SK-N-SH (cell line): ENCODE measurements at regions not wholly inside any gene's neighbourhood (a gene's known extent, or its start where the extent isn't known, plus 50 kb on each side); places are given as distances from the start of the nearest gene placed in this dataset.

Experiments used
- CTCF ChIA-PET: fragments of 300-600, 350-600 bp; formaldehyde crosslinking; extraction: SDS; loops from one replicate; lab custom pipeline; 2021; lab: Yijun Ruan, JAX
- POLR2A ChIA-PET: fragments of 350-600 bp; sonication (Branson Sonifier 250); formaldehyde crosslinking; extraction: SDS; loops from one replicate; lab custom pipeline; 2020; ENCODE audit warnings: antibody characterized with exemption, inconsistent platforms; lab: Yijun Ruan, JAX
- DNase-seq: peaks from one replicate; pipeline ENCODE4 v3.0.0; 2012
- H2AFZ ChIP-seq: fragments of 200-600 bp; sonication (generic); 2 replicates; pipeline ENCODE4 v1.8.1; 2016; ENCODE audit warnings: antibody characterized with exemption, mild to moderate bottlenecking, low read depth
- H3F3A ChIP-seq: fragments of 200-600 bp; sonication (generic); replicated peaks from 2 replicates; pipeline ENCODE3; 2016; ENCODE audit warnings: antibody characterized with exemption, mild to moderate bottlenecking; ENCODE audit not compliant: insufficient read depth
- H3K27ac ChIP-seq, 2 experiments: fragments of 200-500 bp in 1 of 2; fragments of 200-600 bp in 1 of 2; sonication (Bioruptor generic) in 1 of 2; sonication (generic), shearing (Covaris generic) in 1 of 2; 2 replicates each; pipeline versions ENCODE4 v1.5.1 to v1.6.1; 2014 to 2016; ENCODE audit warnings: low read depth in 2 of 2, inconsistent platforms in 1 of 2, low read length in 1 of 2, mild to moderate bottlenecking in 1 of 2, mixed read lengths in 1 of 2
- H3K27me3 ChIP-seq: fragments of 200-600 bp; sonication (generic), shearing (Covaris generic); 2 replicates; pipeline ENCODE4 v1.6.1; 2016; ENCODE audit warnings: mixed run types; ENCODE audit not compliant: insufficient read depth
- H3K36me3 ChIP-seq, 2 experiments: fragments of 200-500 bp in 1 of 2; fragments of 200-600 bp in 1 of 2; sonication (Bioruptor generic) in 1 of 2; sonication (generic) in 1 of 2; replicated peaks in 1 of 2; 2 replicates each; pipeline versions ENCODE3 to v1.5.1; 2014 to 2016; ENCODE audit warnings: low read length in 1 of 2, mild to moderate bottlenecking in 1 of 2; ENCODE audit not compliant: insufficient read depth in 2 of 2, control insufficient read depth in 1 of 2
- H3K4me1 ChIP-seq, 2 experiments: fragments of 200-500 bp in 1 of 2; fragments of 200-600 bp in 1 of 2; sonication (Bioruptor generic) in 1 of 2; sonication (generic), shearing (Covaris generic) in 1 of 2; 2 replicates each; pipeline versions ENCODE4 v1.5.1 to v1.6.1; 2014 to 2016; ENCODE audit warnings: low read depth in 1 of 2, low read length in 1 of 2, mixed run types in 1 of 2; ENCODE audit not compliant: insufficient read depth in 2 of 2, control insufficient read depth in 1 of 2
- H3K4me2 ChIP-seq: fragments of 200-600 bp; sonication (generic), shearing (Covaris generic); 2 replicates; pipeline ENCODE4 v1.6.1; 2017; ENCODE audit warnings: mixed run types
- H3K4me3 ChIP-seq, 2 experiments: fragments of 200-500 bp in 1 of 2; fragments of 200-600 bp in 1 of 2; sonication (Bioruptor generic) in 1 of 2; sonication (generic), shearing (Covaris generic) in 1 of 2; 2 replicates each; pipeline versions ENCODE4 v1.5.1 to v1.8.1; 2014 to 2016; ENCODE audit warnings: low read depth in 2 of 2, inconsistent platforms in 1 of 2, low read length in 1 of 2, mild to moderate bottlenecking in 1 of 2, mixed read lengths in 1 of 2, moderate library complexity in 1 of 2
- H3K79me2 ChIP-seq: fragments of 200-600 bp; sonication (generic); 2 replicates; pipeline ENCODE4 v1.8.1; 2017; ENCODE audit warnings: mild to moderate bottlenecking; ENCODE audit not compliant: insufficient read depth
- H3K9ac ChIP-seq: fragments of 200-600 bp; sonication (generic); 2 replicates; pipeline ENCODE4 v1.6.1; 2017; ENCODE audit warnings: mixed run types
- H3K9me2 ChIP-seq: fragments of 200-600 bp; sonication (generic); 2 replicates; pipeline ENCODE4 v1.6.1; 2017; ENCODE audit warnings: mixed run types
- H3K9me3 ChIP-seq: fragments of 200-600 bp; sonication (generic); 2 replicates; pipeline ENCODE4 v1.6.1; 2017; ENCODE audit warnings: mixed run types, mild to moderate bottlenecking, moderate library complexity
- H4K20me1 ChIP-seq: fragments of 200-600 bp; sonication (generic); 2 replicates; pipeline ENCODE4 v1.6.1; 2017; ENCODE audit warnings: mild to moderate bottlenecking, mixed run types; ENCODE audit not compliant: insufficient read depth
- EP300 ChIP-seq, 2 experiments: IDR thresholded peaks; 2 replicates each; pipeline versions ENCODE4 v1.4.0 to v1.6.1; 2012; ENCODE audit warnings: borderline replicate concordance in 1 of 2, low read depth in 1 of 2, low read length in 1 of 2
- EZH2phosphoT487 ChIP-seq: fragments of 200-600 bp; sonication (generic); IDR thresholded peaks from 2 replicates; pipeline ENCODE4 v1.6.1; 2017; ENCODE audit warnings: low read depth, mixed run types, mild to moderate bottlenecking, antibody characterized with exemption, moderate library complexity, borderline replicate concordance
- FOSL2 ChIP-seq: IDR thresholded peaks from 2 replicates; pipeline ENCODE4 v1.4.0; 2012; ENCODE audit warnings: low read depth, mild to moderate bottlenecking, moderate library complexity, borderline replicate concordance
- GABPA ChIP-seq: IDR thresholded peaks from 2 replicates; pipeline ENCODE4 v1.4.0; 2012; ENCODE audit warnings: low read depth, mild to moderate bottlenecking
- NRF1 ChIP-seq: IDR thresholded peaks from 2 replicates; pipeline ENCODE4 v1.6.1; 2012; ENCODE audit warnings: low read depth, mild to moderate bottlenecking, low read length
- POLR2AphosphoS5 ChIP-seq: IDR thresholded peaks from 2 replicates; pipeline ENCODE4 v1.6.1; 2012; ENCODE audit warnings: low read depth, low read length
- RAD21 ChIP-seq: IDR thresholded peaks from 2 replicates; pipeline ENCODE4 v1.6.1; 2012; ENCODE audit warnings: mild to moderate bottlenecking, low read length
- RFX5 ChIP-seq: IDR thresholded peaks from 2 replicates; pipeline ENCODE4 v1.6.1; 2012; ENCODE audit warnings: mild to moderate bottlenecking, improper control_type of control experiment, low read length
- SIN3A ChIP-seq: IDR thresholded peaks from 2 replicates; pipeline ENCODE4 v1.6.1; 2012; ENCODE audit warnings: low read depth, mild to moderate bottlenecking, low read length, moderate library complexity, borderline replicate concordance
- TAF1 ChIP-seq: IDR thresholded peaks from 2 replicates; pipeline ENCODE4 v1.6.1; 2012; ENCODE audit warnings: low read depth, mild to moderate bottlenecking, low read length, moderate library complexity, borderline replicate concordance
- TEAD4 ChIP-seq: IDR thresholded peaks from 2 replicates; pipeline ENCODE4 v1.4.0; 2012; ENCODE audit warnings: mild to moderate bottlenecking, borderline replicate concordance; ENCODE audit not compliant: insufficient read depth
- WGBS: methylation state at CpG from one replicate; pipeline ENCODE4 v1.1.6; 2017; ENCODE audit warnings: low lambda C conversion rate; 5-methylcytosine and 5-hydroxymethylcytosine counted together
- TF ChIP-seq, protein P1 (sequence below): fragments of 150-350 bp; IDR thresholded peaks from 2 replicates; pipeline ENCODE4 v1.6.1; 2017; ENCODE audit warnings: antibody characterized with exemption, low read length, low read depth, borderline replicate concordance
- TF ChIP-seq, protein P2 (sequence below): IDR thresholded peaks from 2 replicates; pipeline ENCODE4 v1.4.0; 2012; ENCODE audit warnings: low read depth, borderline replicate concordance
- TF ChIP-seq, protein P3 (sequence below): IDR thresholded peaks from 2 replicates; pipeline ENCODE4 v1.4.0; 2012; ENCODE audit warnings: low read depth
- TF ChIP-seq, protein P4 (sequence below): IDR thresholded peaks from 2 replicates; pipeline ENCODE4 v1.4.0; 2012; ENCODE audit warnings: low read depth, borderline replicate concordance
- TF ChIP-seq, protein P5 (sequence below): IDR thresholded peaks from 2 replicates; pipeline ENCODE4 v1.6.1; 2012; ENCODE audit warnings: mild to moderate bottlenecking, low read depth, low read length, moderate library complexity
- TF ChIP-seq, protein P6 (sequence below): IDR thresholded peaks from 2 replicates; pipeline ENCODE4; 2012

DNA sequence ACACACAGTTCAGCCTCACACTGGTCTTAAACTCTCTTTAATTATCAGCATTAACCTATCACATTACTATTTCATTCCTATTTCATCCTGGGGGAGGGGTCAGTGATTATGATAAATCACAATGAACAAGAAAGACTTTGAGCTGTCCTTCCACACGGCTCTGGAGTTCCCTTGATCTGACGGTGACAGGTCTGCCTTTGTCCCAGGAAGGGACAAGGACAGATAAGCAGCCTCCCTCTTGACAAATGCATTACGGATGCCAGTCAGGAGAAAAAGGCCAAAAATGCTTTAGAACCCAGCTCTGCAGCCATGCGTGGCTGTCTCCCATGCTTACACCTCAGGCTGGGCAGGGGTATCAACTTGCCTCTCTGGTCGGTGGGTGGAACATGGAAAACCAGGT lies 281.7 kb downstream of the BCL11A start (continued):
- no peak for TF ChIP-seq GABPA

DNA sequence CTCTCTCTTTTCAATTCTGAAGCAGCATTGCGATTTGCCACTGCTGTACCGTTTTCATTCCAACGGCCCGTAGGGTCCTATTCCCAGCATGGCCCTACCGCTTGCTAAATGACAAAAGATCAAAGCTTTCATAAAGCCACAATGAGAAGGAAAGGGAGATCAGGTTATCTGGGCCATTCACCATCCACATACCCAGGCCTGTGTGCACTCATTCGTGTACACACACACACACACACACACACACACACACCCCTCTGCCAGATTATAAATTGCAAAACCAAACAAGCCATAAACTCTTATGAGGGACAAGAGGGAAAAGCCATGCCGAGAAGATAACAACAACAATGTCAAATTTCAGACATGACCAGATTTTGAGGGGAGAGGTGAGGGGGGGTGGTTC lies 282.3 kb downstream of the BCL11A start:
- Histone ChIP-seq H2AFZ (no peak overlapping the region), H3K4me1 (no peaks in the 10 kb centered on the region), H3K27me3 (no peaks in the 10 kb centered on the region), H3K27ac (no peak overlapping the region), H3K79me2 (no peaks in the 10 kb centered on the region), H4K20me1 (no peaks in the 10 kb centered on the region), H3K36me3 (no peaks in the 10 kb centered on the region), H3K4me2 (no peak overlapping the region), H3K4me3 (no peak overlapping the region), H3K9ac (no peak overlapping the region), H3K9me2 (no peaks in the 10 kb centered on the region), H3F3A (no peaks in the 10 kb centered on the region), H3K9me3 (no peaks in the 10 kb centered on the region)
- WGBS: 40% methylated on average over 7 of the region's 7 CpGs
- POLR2A ChIA-PET: no interaction called here
- CTCF ChIA-PET: interaction anchor here (1.2 kb wide), 1 partner anchor 11 kb away, joined by 3 read pairs; no protein-coding TSS in a partner anchor
- TF ChIP-seq RAD21 (no peak), EP300 (IDR thresholded peaks at IDR 0.05; ENCODE audit: borderline replicate concordance in 1 of 2, low read depth in 1 of 2, low read length in 1 of 2) (no peak), TAF1 (no peak), FOSL2 (no peak), TEAD4 (no peak), RFX5 (no peak), GABPA (no peak), POLR2AphosphoS5 (no peak), NRF1 (no peak), SIN3A (no peak), EZH2phosphoT487 (no peak)
- TF ChIP-seq, protein P1, sequence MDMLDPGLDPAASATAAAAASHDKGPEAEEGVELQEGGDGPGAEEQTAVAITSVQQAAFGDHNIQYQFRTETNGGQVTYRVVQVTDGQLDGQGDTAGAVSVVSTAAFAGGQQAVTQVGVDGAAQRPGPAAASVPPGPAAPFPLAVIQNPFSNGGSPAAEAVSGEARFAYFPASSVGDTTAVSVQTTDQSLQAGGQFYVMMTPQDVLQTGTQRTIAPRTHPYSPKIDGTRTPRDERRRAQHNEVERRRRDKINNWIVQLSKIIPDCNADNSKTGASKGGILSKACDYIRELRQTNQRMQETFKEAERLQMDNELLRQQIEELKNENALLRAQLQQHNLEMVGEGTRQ: no peak
- TF ChIP-seq, protein P2, sequence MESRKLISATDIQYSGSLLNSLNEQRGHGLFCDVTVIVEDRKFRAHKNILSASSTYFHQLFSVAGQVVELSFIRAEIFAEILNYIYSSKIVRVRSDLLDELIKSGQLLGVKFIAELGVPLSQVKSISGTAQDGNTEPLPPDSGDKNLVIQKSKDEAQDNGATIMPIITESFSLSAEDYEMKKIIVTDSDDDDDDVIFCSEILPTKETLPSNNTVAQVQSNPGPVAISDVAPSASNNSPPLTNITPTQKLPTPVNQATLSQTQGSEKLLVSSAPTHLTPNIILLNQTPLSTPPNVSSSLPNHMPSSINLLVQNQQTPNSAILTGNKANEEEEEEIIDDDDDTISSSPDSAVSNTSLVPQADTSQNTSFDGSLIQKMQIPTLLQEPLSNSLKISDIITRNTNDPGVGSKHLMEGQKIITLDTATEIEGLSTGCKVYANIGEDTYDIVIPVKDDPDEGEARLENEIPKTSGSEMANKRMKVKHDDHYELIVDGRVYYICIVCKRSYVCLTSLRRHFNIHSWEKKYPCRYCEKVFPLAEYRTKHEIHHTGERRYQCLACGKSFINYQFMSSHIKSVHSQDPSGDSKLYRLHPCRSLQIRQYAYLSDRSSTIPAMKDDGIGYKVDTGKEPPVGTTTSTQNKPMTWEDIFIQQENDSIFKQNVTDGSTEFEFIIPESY: no peak
- TF ChIP-seq, protein P3, sequence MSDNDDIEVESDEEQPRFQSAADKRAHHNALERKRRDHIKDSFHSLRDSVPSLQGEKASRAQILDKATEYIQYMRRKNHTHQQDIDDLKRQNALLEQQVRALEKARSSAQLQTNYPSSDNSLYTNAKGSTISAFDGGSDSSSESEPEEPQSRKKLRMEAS: no peak
- TF ChIP-seq, protein P4, sequence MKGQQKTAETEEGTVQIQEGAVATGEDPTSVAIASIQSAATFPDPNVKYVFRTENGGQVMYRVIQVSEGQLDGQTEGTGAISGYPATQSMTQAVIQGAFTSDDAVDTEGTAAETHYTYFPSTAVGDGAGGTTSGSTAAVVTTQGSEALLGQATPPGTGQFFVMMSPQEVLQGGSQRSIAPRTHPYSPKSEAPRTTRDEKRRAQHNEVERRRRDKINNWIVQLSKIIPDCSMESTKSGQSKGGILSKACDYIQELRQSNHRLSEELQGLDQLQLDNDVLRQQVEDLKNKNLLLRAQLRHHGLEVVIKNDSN: no peak
- TF ChIP-seq, protein P5, sequence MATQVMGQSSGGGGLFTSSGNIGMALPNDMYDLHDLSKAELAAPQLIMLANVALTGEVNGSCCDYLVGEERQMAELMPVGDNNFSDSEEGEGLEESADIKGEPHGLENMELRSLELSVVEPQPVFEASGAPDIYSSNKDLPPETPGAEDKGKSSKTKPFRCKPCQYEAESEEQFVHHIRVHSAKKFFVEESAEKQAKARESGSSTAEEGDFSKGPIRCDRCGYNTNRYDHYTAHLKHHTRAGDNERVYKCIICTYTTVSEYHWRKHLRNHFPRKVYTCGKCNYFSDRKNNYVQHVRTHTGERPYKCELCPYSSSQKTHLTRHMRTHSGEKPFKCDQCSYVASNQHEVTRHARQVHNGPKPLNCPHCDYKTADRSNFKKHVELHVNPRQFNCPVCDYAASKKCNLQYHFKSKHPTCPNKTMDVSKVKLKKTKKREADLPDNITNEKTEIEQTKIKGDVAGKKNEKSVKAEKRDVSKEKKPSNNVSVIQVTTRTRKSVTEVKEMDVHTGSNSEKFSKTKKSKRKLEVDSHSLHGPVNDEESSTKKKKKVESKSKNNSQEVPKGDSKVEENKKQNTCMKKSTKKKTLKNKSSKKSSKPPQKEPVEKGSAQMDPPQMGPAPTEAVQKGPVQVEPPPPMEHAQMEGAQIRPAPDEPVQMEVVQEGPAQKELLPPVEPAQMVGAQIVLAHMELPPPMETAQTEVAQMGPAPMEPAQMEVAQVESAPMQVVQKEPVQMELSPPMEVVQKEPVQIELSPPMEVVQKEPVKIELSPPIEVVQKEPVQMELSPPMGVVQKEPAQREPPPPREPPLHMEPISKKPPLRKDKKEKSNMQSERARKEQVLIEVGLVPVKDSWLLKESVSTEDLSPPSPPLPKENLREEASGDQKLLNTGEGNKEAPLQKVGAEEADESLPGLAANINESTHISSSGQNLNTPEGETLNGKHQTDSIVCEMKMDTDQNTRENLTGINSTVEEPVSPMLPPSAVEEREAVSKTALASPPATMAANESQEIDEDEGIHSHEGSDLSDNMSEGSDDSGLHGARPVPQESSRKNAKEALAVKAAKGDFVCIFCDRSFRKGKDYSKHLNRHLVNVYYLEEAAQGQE: no peak
- TF ChIP-seq, protein P6, sequence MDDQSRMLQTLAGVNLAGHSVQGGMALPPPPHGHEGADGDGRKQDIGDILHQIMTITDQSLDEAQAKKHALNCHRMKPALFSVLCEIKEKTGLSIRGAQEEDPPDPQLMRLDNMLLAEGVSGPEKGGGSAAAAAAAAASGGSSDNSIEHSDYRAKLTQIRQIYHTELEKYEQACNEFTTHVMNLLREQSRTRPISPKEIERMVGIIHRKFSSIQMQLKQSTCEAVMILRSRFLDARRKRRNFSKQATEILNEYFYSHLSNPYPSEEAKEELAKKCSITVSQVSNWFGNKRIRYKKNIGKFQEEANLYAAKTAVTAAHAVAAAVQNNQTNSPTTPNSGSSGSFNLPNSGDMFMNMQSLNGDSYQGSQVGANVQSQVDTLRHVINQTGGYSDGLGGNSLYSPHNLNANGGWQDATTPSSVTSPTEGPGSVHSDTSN: no peak
- no peak for DNase-seq
